BE2C (cell line): ENCODE measurements at regions not wholly inside any gene's neighbourhood (a gene's known extent, or its start where the extent isn't known, plus 50 kb on each side); places are given as distances from the start of the nearest gene placed in this dataset.

Source experiments
- DNase-seq: peaks from one replicate; pipeline ENCODE4 v3.0.0-alpha.2; 2020
- H3K27me3 ChIP-seq: fragments of 250-450 bp; sonication (Bioruptor Pico); 2 replicates; pipeline ENCODE4 v1.5.1; 2020; ENCODE audit warnings: mild to moderate bottlenecking
- H3K36me3 ChIP-seq: fragments of 250-450 bp; sonication (Bioruptor Pico); 2 replicates; pipeline ENCODE4 v1.5.1; 2020; ENCODE audit warnings: mild to moderate bottlenecking
- H3K4me1 ChIP-seq: fragments of 250-450 bp; sonication (Bioruptor Pico); 2 replicates; pipeline ENCODE4 v1.5.1; 2020
- H3K4me3 ChIP-seq: 2 replicates; pipeline ENCODE4 v1.5.1; 2011; ENCODE audit warnings: low read depth, low read length
- H3K9me3 ChIP-seq: fragments of 250-450 bp; sonication (Bioruptor Pico); 2 replicates; pipeline ENCODE4 v1.5.1; 2020
- TF ChIP-seq, protein P1 (sequence below): IDR thresholded peaks from 2 replicates; pipeline ENCODE4 v1.5.1; 2012; ENCODE audit warnings: mild to moderate bottlenecking, low read depth, low read length

DNA sequence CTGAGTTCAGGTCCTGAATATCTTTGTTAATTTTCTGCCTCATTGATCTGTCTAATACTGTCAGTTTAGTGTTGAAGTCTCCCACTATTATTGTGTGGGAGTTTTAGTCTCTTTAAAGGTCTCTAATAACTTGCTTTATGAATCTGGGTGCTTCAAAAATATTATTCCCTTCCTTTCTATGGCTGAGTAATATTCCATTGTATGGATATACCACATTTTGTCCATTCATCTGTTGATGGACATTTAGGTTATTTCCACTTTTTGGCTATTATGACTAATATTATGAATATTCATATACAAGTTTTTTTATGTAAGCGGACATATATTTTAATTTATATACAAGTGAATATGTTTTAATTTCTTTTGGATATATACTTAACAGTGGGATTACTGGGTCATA, 82.7 kb downstream of the SDR9C7 start:
- no peak for DNase-seq
- Histone ChIP-seq H3K9me3 (no peaks in the 10 kb centered on the region), H3K4me3 (no peak overlapping the region), H3K36me3 (no peaks in the 10 kb centered on the region), H3K27me3 (no peaks in the 10 kb centered on the region), H3K4me1 (no peaks in the 10 kb centered on the region)
- TF ChIP-seq, protein P1, sequence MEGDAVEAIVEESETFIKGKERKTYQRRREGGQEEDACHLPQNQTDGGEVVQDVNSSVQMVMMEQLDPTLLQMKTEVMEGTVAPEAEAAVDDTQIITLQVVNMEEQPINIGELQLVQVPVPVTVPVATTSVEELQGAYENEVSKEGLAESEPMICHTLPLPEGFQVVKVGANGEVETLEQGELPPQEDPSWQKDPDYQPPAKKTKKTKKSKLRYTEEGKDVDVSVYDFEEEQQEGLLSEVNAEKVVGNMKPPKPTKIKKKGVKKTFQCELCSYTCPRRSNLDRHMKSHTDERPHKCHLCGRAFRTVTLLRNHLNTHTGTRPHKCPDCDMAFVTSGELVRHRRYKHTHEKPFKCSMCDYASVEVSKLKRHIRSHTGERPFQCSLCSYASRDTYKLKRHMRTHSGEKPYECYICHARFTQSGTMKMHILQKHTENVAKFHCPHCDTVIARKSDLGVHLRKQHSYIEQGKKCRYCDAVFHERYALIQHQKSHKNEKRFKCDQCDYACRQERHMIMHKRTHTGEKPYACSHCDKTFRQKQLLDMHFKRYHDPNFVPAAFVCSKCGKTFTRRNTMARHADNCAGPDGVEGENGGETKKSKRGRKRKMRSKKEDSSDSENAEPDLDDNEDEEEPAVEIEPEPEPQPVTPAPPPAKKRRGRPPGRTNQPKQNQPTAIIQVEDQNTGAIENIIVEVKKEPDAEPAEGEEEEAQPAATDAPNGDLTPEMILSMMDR: no peak

DNA sequence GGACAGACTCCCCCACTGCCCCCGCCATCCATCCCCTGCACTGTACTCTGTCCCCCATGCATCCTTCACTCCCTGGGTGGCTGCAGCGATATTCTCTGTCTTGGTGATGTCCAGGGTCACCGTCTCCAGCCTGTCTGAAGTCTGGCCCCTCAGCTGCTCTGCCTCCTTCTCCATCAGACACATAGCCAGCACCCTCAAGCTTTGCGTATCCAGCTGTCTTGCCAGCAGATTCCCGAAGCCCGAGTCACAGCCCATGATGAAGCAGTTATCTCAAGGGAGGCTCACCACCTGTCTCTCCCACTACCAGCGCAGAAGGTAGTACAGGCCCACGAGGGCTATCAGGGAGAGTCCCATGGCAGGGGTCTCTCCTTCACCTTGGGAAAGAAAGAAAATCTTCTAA, 77.8 kb downstream of the HSD17B6 start:
- no peak for DNase-seq
- H3K27me3 ChIP-seq: peaks cover 19% of the 10 kb centered on the region
- H3K4me3 ChIP-seq: no peak overlapping the region
- no peaks in the 10 kb centered on the region for H3K4me1 ChIP-seq
- TF ChIP-seq, protein P1: no peak
- H3K36me3 ChIP-seq: no peaks in the 10 kb centered on the region
- no peaks in the 10 kb centered on the region; the same call in 1 of the 2 replicates for H3K9me3 ChIP-seq

DNA sequence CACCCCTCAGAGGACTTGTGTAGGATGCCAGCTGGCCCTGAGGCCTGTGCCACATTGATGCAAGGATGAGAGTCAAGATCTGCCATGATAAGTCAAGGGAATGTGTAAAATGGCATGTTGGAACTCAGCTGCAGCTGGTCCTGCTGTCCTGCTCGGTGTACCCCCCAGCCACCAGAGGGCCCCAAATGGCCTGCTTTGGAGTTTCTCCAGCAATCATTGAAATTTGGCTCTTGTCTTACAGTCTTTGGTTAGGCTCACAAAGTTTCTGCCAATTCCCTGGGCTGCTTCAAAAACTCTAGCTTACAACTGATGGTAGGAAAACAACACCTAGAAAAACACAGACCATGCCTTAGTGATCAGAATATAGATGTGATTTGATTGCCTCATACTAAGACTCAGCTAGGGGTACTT, 76.8 kb downstream of the HSD17B6 start:
- Histone ChIP-seq H3K27me3 (peaks cover 19% of the 10 kb centered on the region), H3K4me3 (no peak overlapping the region), H3K9me3 (no peaks in the 10 kb centered on the region), H3K36me3 (no peaks in the 10 kb centered on the region), H3K4me1 (no peaks in the 10 kb centered on the region)
- DNase-seq: peak; percentile 54
- TF ChIP-seq, protein P1: peak; percentile 65

DNA sequence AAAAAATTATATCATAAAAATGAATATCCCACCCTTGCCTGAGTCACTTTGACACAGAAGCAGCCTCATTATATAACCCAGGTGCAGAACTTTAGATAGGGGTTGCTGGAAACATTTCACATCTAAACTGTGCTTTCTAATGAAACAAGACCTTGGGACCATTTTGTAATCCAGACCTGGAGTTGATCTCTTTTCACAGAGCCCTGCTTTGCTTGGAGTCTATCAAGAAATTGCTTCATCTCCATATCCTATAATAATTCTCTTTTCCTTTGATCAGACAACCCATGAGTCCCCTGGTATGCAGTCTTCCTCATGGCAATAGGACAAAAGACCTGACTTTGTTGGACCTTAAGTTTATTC, 76.3 kb downstream of the HSD17B6 start:
- Histone ChIP-seq H3K4me3 (no peak overlapping the region), H3K36me3 (no peaks in the 10 kb centered on the region), H3K9me3 (no peaks in the 10 kb centered on the region), H3K4me1 (no peaks in the 10 kb centered on the region), H3K27me3 (peaks cover 19% of the 10 kb centered on the region)
- TF ChIP-seq, protein P1: no peak
- DNase-seq: no peak

DNA sequence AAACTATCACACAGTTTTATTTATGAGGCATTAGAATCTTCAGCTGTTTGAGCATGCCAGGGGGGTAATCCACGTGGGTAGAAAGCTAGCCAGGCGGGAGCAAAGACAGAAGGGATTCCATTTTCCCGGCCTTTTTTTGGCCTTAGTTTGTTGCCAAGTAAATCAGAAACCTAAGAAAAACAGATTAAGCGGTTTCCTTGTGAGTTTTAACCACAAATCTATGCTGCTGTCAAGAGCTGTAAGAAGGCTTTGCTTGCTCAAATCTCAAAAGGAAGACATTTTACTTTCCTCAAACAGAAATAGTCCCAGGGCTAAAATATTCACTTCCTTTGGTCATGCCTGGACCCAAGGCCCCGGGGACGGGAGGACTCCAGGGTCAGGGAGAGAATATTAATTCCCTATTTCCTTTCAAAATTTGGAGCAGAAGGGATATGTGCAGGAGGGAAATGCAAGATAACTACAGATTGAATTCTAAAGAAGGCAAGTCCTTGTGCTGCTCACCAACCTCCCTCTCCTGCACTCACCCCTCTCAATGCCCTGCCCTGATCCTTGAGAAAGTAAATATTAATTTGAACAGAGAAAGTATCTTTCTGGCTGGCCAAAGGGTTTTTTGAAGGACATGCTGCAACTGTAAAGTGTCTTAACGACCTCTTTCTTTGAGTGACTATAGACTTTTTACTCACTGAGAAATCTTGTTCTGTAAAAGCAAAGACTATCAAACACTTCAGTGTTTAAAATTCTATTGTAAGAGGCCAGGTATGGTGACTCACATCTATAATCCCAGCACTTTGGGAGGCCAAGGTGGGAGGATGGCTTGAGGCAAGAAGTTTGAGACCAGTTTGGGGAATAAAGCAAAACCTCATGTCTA, 75.7 kb downstream of the HSD17B6 start:
- no peaks in the 10 kb centered on the region for H3K4me1 ChIP-seq
- no peaks in the 10 kb centered on the region for H3K9me3 ChIP-seq
- DNase-seq: no peak
- no peak overlapping the region for H3K4me3 ChIP-seq
- TF ChIP-seq, protein P1: no peak
- peaks cover 19% of the 10 kb centered on the region for H3K27me3 ChIP-seq
- H3K36me3 ChIP-seq: no peaks in the 10 kb centered on the region
